ENCODE measurements at regions not wholly inside any gene's neighbourhood (a gene's known extent, or its start where the extent isn't known, plus 50 kb on each side); places are given as distances from the start of the nearest gene placed in this dataset.
"Not testable (repeated sequence)": the region's sequence is repeated elsewhere in the genome, so short reads cannot be mapped to it uniquely, and the experiment has no call there.

- DNase-seq (ENCODE audit: low read depth in 1 of 2, low spot score in 2 of 2), result no peak
- Histone ChIP-seq H3K27ac (no peak overlapping the region), H3K36me3 (no peaks in the 10 kb centered on the region), H3K4me3 (no peak overlapping the region), H3K9me3 (replicated peaks) (no peaks in the 10 kb centered on the region), H3K4me1 (replicated peaks) (no peaks in the 10 kb centered on the region), H3K27me3 (replicated peaks) (peaks cover 11% of the 10 kb centered on the region; the same call in 1 of the 2 replicates)
Observed at GRCh38 chr4:174183259-174183658, 100.2 kb downstream of the FBXO8 start.

- no peaks in the 10 kb centered on the region for H3K36me3 ChIP-seq
- no peaks in the 10 kb centered on the region for H3K4me1 ChIP-seq (replicated peaks)
- no peak for DNase-seq (ENCODE audit: low read depth in 1 of 2, low spot score in 2 of 2)
- H3K9me3 ChIP-seq (replicated peaks), result no peaks in the 10 kb centered on the region
- H3K4me3 ChIP-seq, result no peak overlapping the region
- peaks cover 11% of the 10 kb centered on the region; the same call in 1 of the 2 replicates for H3K27me3 ChIP-seq (replicated peaks)
- H3K27ac ChIP-seq, result no peak overlapping the region
Observed at GRCh38 chr4:174181827-174182226, 101.6 kb downstream of the FBXO8 start.

- Histone ChIP-seq H3K27me3 (replicated peaks) (peaks cover 2% of the 10 kb centered on the region; the same call in 1 of the 2 replicates), H3K4me3 (no peak overlapping the region), H3K27ac (no peak overlapping the region), H3K36me3 (no peaks in the 10 kb centered on the region), H3K9me3 (replicated peaks) (no peaks in the 10 kb centered on the region), H3K4me1 (replicated peaks) (no peaks in the 10 kb centered on the region)
- DNase-seq (ENCODE audit: low read depth in 1 of 2, low spot score in 2 of 2), result no peak
Observed at GRCh38 chr4:174177536-174177935, 105.9 kb downstream of the FBXO8 start.

GRCh38 chr4:174175836-174176235 is 107.6 kb downstream of the FBXO8 start:
- H3K4me1 ChIP-seq (replicated peaks), result not testable (repeated sequence)

GRCh38 chr4:174173360-174173759 is 110.1 kb downstream of the FBXO8 start:
- H3K4me3 ChIP-seq, result no peak overlapping the region
- no peaks in the 10 kb centered on the region for H3K27me3 ChIP-seq (replicated peaks)
- no peaks in the 10 kb centered on the region for H3K36me3 ChIP-seq
- H3K9me3 ChIP-seq (replicated peaks), result no peaks in the 10 kb centered on the region
- no peak overlapping the region for H3K27ac ChIP-seq
- H3K4me1 ChIP-seq (replicated peaks), result no peaks in the 10 kb centered on the region
- no peak for DNase-seq (ENCODE audit: low read depth in 1 of 2, low spot score in 2 of 2)

More at GRCh38 chr4:174175836-174176235, 107.6 kb downstream of the FBXO8 start:
- DNase-seq (ENCODE audit: low read depth in 1 of 2, low spot score in 2 of 2); H3K36me3 ChIP-seq; H3K27ac ChIP-seq; H3K27me3 ChIP-seq (replicated peaks); H3K4me3 ChIP-seq; H3K9me3 ChIP-seq (replicated peaks): not testable (repeated sequence)

GRCh38 chr4:174172274-174172673 is 111.2 kb downstream of the FBXO8 start:
- H3K9me3 ChIP-seq (replicated peaks), result no peaks in the 10 kb centered on the region
- H3K27ac ChIP-seq, result no peak overlapping the region
- no peak overlapping the region for H3K4me3 ChIP-seq
- no peak for DNase-seq (ENCODE audit: low read depth in 1 of 2, low spot score in 2 of 2)
- H3K4me1 ChIP-seq (replicated peaks), result no peaks in the 10 kb centered on the region
- H3K27me3 ChIP-seq (replicated peaks), result no peaks in the 10 kb centered on the region
- no peaks in the 10 kb centered on the region for H3K36me3 ChIP-seq

GRCh38 chr4:174170906-174171305 is 112.6 kb downstream of the FBXO8 start:
- H3K4me3 ChIP-seq, result no peak overlapping the region
- no peaks in the 10 kb centered on the region for H3K9me3 ChIP-seq (replicated peaks)
- H3K4me1 ChIP-seq (replicated peaks), result no peaks in the 10 kb centered on the region
- H3K36me3 ChIP-seq, result no peaks in the 10 kb centered on the region
- H3K27me3 ChIP-seq (replicated peaks), result no peaks in the 10 kb centered on the region
- H3K27ac ChIP-seq, result no peak overlapping the region
- DNase-seq (ENCODE audit: low read depth in 1 of 2, low spot score in 2 of 2), result no peak

GRCh38 chr4:174170091-174170490 is 113.4 kb downstream of the FBXO8 start:
- H3K36me3 ChIP-seq, result no peaks in the 10 kb centered on the region
- no peaks in the 10 kb centered on the region for H3K9me3 ChIP-seq (replicated peaks)
- no peaks in the 10 kb centered on the region for H3K4me1 ChIP-seq (replicated peaks)
- H3K27me3 ChIP-seq (replicated peaks), result no peaks in the 10 kb centered on the region
- H3K27ac ChIP-seq, result no peak overlapping the region
- H3K4me3 ChIP-seq, result no peak overlapping the region
- DNase-seq (ENCODE audit: low read depth in 1 of 2, low spot score in 2 of 2), result no peak

- no peak for DNase-seq (ENCODE audit: low read depth in 1 of 2, low spot score in 2 of 2)
- Histone ChIP-seq H3K27ac (no peak overlapping the region), H3K4me1 (replicated peaks) (no peaks in the 10 kb centered on the region), H3K4me3 (no peak overlapping the region), H3K27me3 (replicated peaks) (peaks cover 5% of the 10 kb centered on the region), H3K9me3 (replicated peaks) (no peaks in the 10 kb centered on the region), H3K36me3 (no peaks in the 10 kb centered on the region)
Observed at GRCh38 chr4:174157106-174157607, 126.3 kb downstream of the FBXO8 start.

GRCh38 chr4:174156239-174156826 is 127.1 kb downstream of the FBXO8 start:
- no peaks in the 10 kb centered on the region for H3K9me3 ChIP-seq (replicated peaks)
- H3K36me3 ChIP-seq, result no peaks in the 10 kb centered on the region
- H3K27me3 ChIP-seq (replicated peaks), result peaks cover 5% of the 10 kb centered on the region
- no peak overlapping the region for H3K4me3 ChIP-seq
- no peak overlapping the region for H3K27ac ChIP-seq
- peak in 1 of 2 experiments; percentile 21 for DNase-seq (ENCODE audit: low read depth in 1 of 2, low spot score in 2 of 2)
- no peaks in the 10 kb centered on the region for H3K4me1 ChIP-seq (replicated peaks)

- Histone ChIP-seq H3K9me3 (replicated peaks) (no peaks in the 10 kb centered on the region), H3K36me3 (no peaks in the 10 kb centered on the region), H3K4me1 (replicated peaks) (no peaks in the 10 kb centered on the region), H3K4me3 (no peak overlapping the region), H3K27me3 (replicated peaks) (peaks cover 8% of the 10 kb centered on the region), H3K27ac (no peak overlapping the region)
- peak in 1 of 2 experiments; percentile 16 for DNase-seq (ENCODE audit: low read depth in 1 of 2, low spot score in 2 of 2)
Observed at GRCh38 chr4:174154215-174154854, 129.1 kb downstream of the FBXO8 start.

GRCh38 chr4:174152717-174153466 is 130.6 kb downstream of the FBXO8 start:
- Histone ChIP-seq H3K27me3 (replicated peaks) (peaks cover 8% of the 10 kb centered on the region), H3K27ac (no peak overlapping the region), H3K4me1 (replicated peaks) (no peaks in the 10 kb centered on the region), H3K36me3 (no peaks in the 10 kb centered on the region), H3K4me3 (no peak overlapping the region), H3K9me3 (replicated peaks) (no peaks in the 10 kb centered on the region)
- no peak for DNase-seq (ENCODE audit: low read depth in 1 of 2, low spot score in 2 of 2)

GRCh38 chr4:174147863-174148262 is 135.6 kb downstream of the FBXO8 start:
- no peaks in the 10 kb centered on the region for H3K9me3 ChIP-seq (replicated peaks)
- no peaks in the 10 kb centered on the region for H3K4me1 ChIP-seq (replicated peaks)
- H3K36me3 ChIP-seq, result no peaks in the 10 kb centered on the region
- H3K27me3 ChIP-seq (replicated peaks), result peaks cover 14% of the 10 kb centered on the region
- H3K4me3 ChIP-seq, result no peak overlapping the region
- DNase-seq (ENCODE audit: low read depth in 1 of 2, low spot score in 2 of 2), result no peak
- no peak overlapping the region for H3K27ac ChIP-seq

GRCh38 chr4:174144106-174144505 is 139.4 kb downstream of the FBXO8 start:
- no peaks in the 10 kb centered on the region for H3K36me3 ChIP-seq
- no peak overlapping the region for H3K4me3 ChIP-seq
- H3K27ac ChIP-seq, result no peak overlapping the region
- no peaks in the 10 kb centered on the region for H3K4me1 ChIP-seq (replicated peaks)
- H3K27me3 ChIP-seq (replicated peaks), result peaks cover 17% of the 10 kb centered on the region
- DNase-seq (ENCODE audit: low read depth in 1 of 2, low spot score in 2 of 2), result no peak
- H3K9me3 ChIP-seq (replicated peaks), result no peaks in the 10 kb centered on the region
